ENCODE measurements at regions not wholly inside any gene's neighbourhood (a gene's known extent, or its start where the extent isn't known, plus 50 kb on each side); places are given as distances from the start of the nearest gene placed in this dataset.

GRCh38 chr5:153900703-153901395 is 137.9 kb downstream of the FAM114A2 start:
- TF ChIP-seq EZH2phosphoT487 (IDR thresholded peaks at IDR 0.05; ENCODE audit: borderline replicate concordance, low read depth, low read length) (no peak), CTCF (conservative IDR thresholded peaks at IDR 0.05; ENCODE audit: low read length) (no peak)
